Activated CD4-positive, alpha-beta memory T cell treated with anti-CD3 and anti-CD28 coated beads for 36 hours (primary cell): ENCODE measurements at regions not wholly inside any gene's neighbourhood (a gene's known extent, or its start where the extent isn't known, plus 50 kb on each side); places are given as distances from the start of the nearest gene placed in this dataset.

Experiments
- CTCF ChIA-PET: fragments of 350-600 bp; sonication (Branson Sonifier 250); formaldehyde crosslinking; loops from one replicate; lab custom pipeline; 2021; ENCODE audit warnings: antibody characterized with exemption, inconsistent platforms; lab: Charles Lee
- POLR2A ChIA-PET: fragments of 350-600 bp; sonication (Branson Sonifier 250); formaldehyde crosslinking; loops from one replicate; lab custom pipeline; 2021; ENCODE audit warnings: antibody characterized with exemption; lab: Charles Lee
- DNase-seq: peaks from one replicate; pipeline ENCODE4 v3.0.0-alpha.2; 2020
- H3K27ac Mint-ChIP-seq: one replicate; pipeline ENCODE4 v1.8.0; 2021; ENCODE audit warnings: mixed read lengths
- H3K27me3 Mint-ChIP-seq: one replicate; pipeline ENCODE4 v1.8.0; 2021; ENCODE audit warnings: mixed read lengths
- H3K36me3 Mint-ChIP-seq: one replicate; pipeline ENCODE4 v1.8.0; 2021; ENCODE audit warnings: mixed read lengths
- H3K4me1 Mint-ChIP-seq: one replicate; pipeline ENCODE4 v1.8.0; 2021; ENCODE audit warnings: low read depth, mixed read lengths
- H3K4me3 Mint-ChIP-seq: one replicate; pipeline ENCODE4 v1.8.0; 2021; ENCODE audit warnings: mild to moderate bottlenecking, mixed read lengths
- H3K9me3 Mint-ChIP-seq: one replicate; pipeline ENCODE4 v1.8.0; 2021; ENCODE audit warnings: mixed read lengths
- intact Hi-C: fragments of 100-400 bp; cut with micrococcal nuclease; formaldehyde crosslinking; loops from one replicate; pipeline ENCODE4 v1.15.1; 2023

GRCh38 chr4:188197566-188197965, 58.3 kb downstream of the TRIML1 start:
- DNase-seq: no peak
- intact Hi-C loops: no loop called here
- POLR2A ChIA-PET: no interaction called here
- Mint-ChIP-seq H3K27ac (no peak overlapping the region), H3K27me3 (no peaks in the 10 kb centered on the region), H3K4me1 (no peaks in the 10 kb centered on the region), H3K36me3 (no peaks in the 10 kb centered on the region), H3K4me3 (no peak overlapping the region), H3K9me3 (no peaks in the 10 kb centered on the region)
- CTCF ChIA-PET: no interaction called here

- no peaks in the 10 kb centered on the region for H3K9me3 Mint-ChIP-seq
- no peak overlapping the region for H3K4me3 Mint-ChIP-seq
- CTCF ChIA-PET: no interaction called here
- H3K4me1 Mint-ChIP-seq: no peaks in the 10 kb centered on the region
- POLR2A ChIA-PET: no interaction called here
- no peaks in the 10 kb centered on the region for H3K27me3 Mint-ChIP-seq
- DNase-seq: no peak
- no peak overlapping the region for H3K27ac Mint-ChIP-seq
- no peaks in the 10 kb centered on the region for H3K36me3 Mint-ChIP-seq
- intact Hi-C loops: no loop called here
Measured at GRCh38 chr4:188198982-188199792, 59.9 kb downstream of the TRIML1 start.

GRCh38 chr4:188201851-188202250, 62.6 kb downstream of the TRIML1 start:
- no peaks in the 10 kb centered on the region for H3K4me1 Mint-ChIP-seq
- ChIA-PET POLR2A (no interaction called here), CTCF (no interaction called here)
- H3K4me3 Mint-ChIP-seq: no peak overlapping the region
- intact Hi-C loops: no loop called here
- H3K27ac Mint-ChIP-seq: no peak overlapping the region
- H3K36me3 Mint-ChIP-seq: no peaks in the 10 kb centered on the region
- H3K9me3 Mint-ChIP-seq: peaks cover 6% of the 10 kb centered on the region
- no peaks in the 10 kb centered on the region for H3K27me3 Mint-ChIP-seq
- DNase-seq: no peak

GRCh38 chr4:188206783-188207182, 67.5 kb downstream of the TRIML1 start:
- intact Hi-C loops: no loop called here
- H3K36me3 Mint-ChIP-seq: no peaks in the 10 kb centered on the region
- DNase-seq: no peak
- CTCF ChIA-PET: no interaction called here
- H3K27me3 Mint-ChIP-seq: no peaks in the 10 kb centered on the region
- no peaks in the 10 kb centered on the region for H3K4me1 Mint-ChIP-seq
- H3K27ac Mint-ChIP-seq: no peak overlapping the region
- peaks cover 13% of the 10 kb centered on the region for H3K9me3 Mint-ChIP-seq
- POLR2A ChIA-PET: no interaction called here
- no peak overlapping the region for H3K4me3 Mint-ChIP-seq

GRCh38 chr4:188214861-188215260, 75.6 kb downstream of the TRIML1 start:
- Mint-ChIP-seq H3K27ac (no peak overlapping the region), H3K27me3 (no peaks in the 10 kb centered on the region), H3K9me3 (peaks cover 4% of the 10 kb centered on the region), H3K4me3 (no peak overlapping the region), H3K4me1 (no peaks in the 10 kb centered on the region), H3K36me3 (no peaks in the 10 kb centered on the region)
- POLR2A ChIA-PET: no interaction called here
- intact Hi-C loops: no loop called here
- CTCF ChIA-PET: no interaction called here
- no peak for DNase-seq

- intact Hi-C loops: no loop called here
- peaks cover 4% of the 10 kb centered on the region for H3K9me3 Mint-ChIP-seq
- H3K4me3 Mint-ChIP-seq: no peak overlapping the region
- H3K4me1 Mint-ChIP-seq: no peaks in the 10 kb centered on the region
- H3K27ac Mint-ChIP-seq: no peak overlapping the region
- no peak for DNase-seq
- CTCF ChIA-PET: no interaction called here
- H3K36me3 Mint-ChIP-seq: no peaks in the 10 kb centered on the region
- no peaks in the 10 kb centered on the region for H3K27me3 Mint-ChIP-seq
- POLR2A ChIA-PET: no interaction called here
Measured at GRCh38 chr4:188218392-188218791, 79.2 kb downstream of the TRIML1 start.

GRCh38 chr4:188220006-188220405, 80.8 kb downstream of the TRIML1 start:
- no peaks in the 10 kb centered on the region for H3K4me1 Mint-ChIP-seq
- H3K27ac Mint-ChIP-seq: no peak overlapping the region
- H3K36me3 Mint-ChIP-seq: no peaks in the 10 kb centered on the region
- no peak overlapping the region for H3K4me3 Mint-ChIP-seq
- H3K27me3 Mint-ChIP-seq: no peaks in the 10 kb centered on the region
- CTCF ChIA-PET: no interaction called here
- POLR2A ChIA-PET: no interaction called here
- intact Hi-C loops: no loop called here
- peaks cover 4% of the 10 kb centered on the region for H3K9me3 Mint-ChIP-seq
- DNase-seq: no peak

GRCh38 chr4:188221090-188221489, 81.8 kb downstream of the TRIML1 start:
- no peaks in the 10 kb centered on the region for H3K4me1 Mint-ChIP-seq
- POLR2A ChIA-PET: no interaction called here
- CTCF ChIA-PET: no interaction called here
- no peaks in the 10 kb centered on the region for H3K36me3 Mint-ChIP-seq
- DNase-seq: no peak
- H3K9me3 Mint-ChIP-seq: peaks cover 6% of the 10 kb centered on the region
- no peak overlapping the region for H3K27ac Mint-ChIP-seq
- no peak overlapping the region for H3K4me3 Mint-ChIP-seq
- H3K27me3 Mint-ChIP-seq: no peaks in the 10 kb centered on the region
- intact Hi-C loops: no loop called here

GRCh38 chr4:188228279-188228678, 89.0 kb downstream of the TRIML1 start:
- Mint-ChIP-seq H3K4me3 (no peak overlapping the region), H3K36me3 (no peaks in the 10 kb centered on the region), H3K27me3 (no peaks in the 10 kb centered on the region), H3K9me3 (peaks cover 3% of the 10 kb centered on the region), H3K27ac (no peak overlapping the region), H3K4me1 (no peaks in the 10 kb centered on the region)
- no peak for DNase-seq
- intact Hi-C loops: no loop called here
- CTCF ChIA-PET: no interaction called here
- POLR2A ChIA-PET: no interaction called here

- CTCF ChIA-PET: no interaction called here
- Mint-ChIP-seq H3K9me3 (peaks cover 2% of the 10 kb centered on the region), H3K4me3 (no peak overlapping the region), H3K4me1 (no peaks in the 10 kb centered on the region), H3K27ac (no peak overlapping the region), H3K36me3 (no peaks in the 10 kb centered on the region), H3K27me3 (no peaks in the 10 kb centered on the region)
- intact Hi-C loops: no loop called here
- DNase-seq: no peak
- POLR2A ChIA-PET: no interaction called here
Measured at GRCh38 chr4:188232428-188232827, 93.2 kb downstream of the TRIML1 start.

GRCh38 chr4:188242041-188242440, 102.8 kb downstream of the TRIML1 start:
- Mint-ChIP-seq H3K9me3 (peaks cover 6% of the 10 kb centered on the region), H3K36me3 (no peaks in the 10 kb centered on the region), H3K4me1 (no peaks in the 10 kb centered on the region), H3K27ac (no peak overlapping the region), H3K4me3 (no peak overlapping the region), H3K27me3 (no peaks in the 10 kb centered on the region)
- POLR2A ChIA-PET: no interaction called here
- intact Hi-C loops: no loop called here
- CTCF ChIA-PET: no interaction called here
- no peak for DNase-seq

GRCh38 chr4:188245651-188246050, 106.4 kb downstream of the TRIML1 start:
- no peak for DNase-seq
- no peaks in the 10 kb centered on the region for H3K27me3 Mint-ChIP-seq
- H3K9me3 Mint-ChIP-seq: peaks cover 4% of the 10 kb centered on the region
- no peak overlapping the region for H3K4me3 Mint-ChIP-seq
- no peaks in the 10 kb centered on the region for H3K36me3 Mint-ChIP-seq
- POLR2A ChIA-PET: no interaction called here
- intact Hi-C loops: no loop called here
- CTCF ChIA-PET: no interaction called here
- H3K4me1 Mint-ChIP-seq: no peaks in the 10 kb centered on the region
- no peak overlapping the region for H3K27ac Mint-ChIP-seq

GRCh38 chr4:188246488-188246887, 107.2 kb downstream of the TRIML1 start:
- POLR2A ChIA-PET: no interaction called here
- CTCF ChIA-PET: no interaction called here

More at GRCh38 chr4:188246488-188246887, 107.2 kb downstream of the TRIML1 start:
- H3K27me3 Mint-ChIP-seq: no peaks in the 10 kb centered on the region
- DNase-seq: no peak
- H3K36me3 Mint-ChIP-seq: no peaks in the 10 kb centered on the region
- peaks cover 8% of the 10 kb centered on the region for H3K9me3 Mint-ChIP-seq
- no peak overlapping the region for H3K27ac Mint-ChIP-seq
- intact Hi-C loops: no loop called here
- no peak overlapping the region for H3K4me3 Mint-ChIP-seq
- no peaks in the 10 kb centered on the region for H3K4me1 Mint-ChIP-seq
